Muscle layer of duodenum (tissue), 2 donors: ENCODE measurements at regions not wholly inside any gene's neighbourhood (a gene's known extent, or its start where the extent isn't known, plus 50 kb on each side); places are given as distances from the start of the nearest gene placed in this dataset.
"Not testable (repeated sequence)": the region's sequence is repeated elsewhere in the genome, so short reads cannot be mapped to it uniquely, and the experiment has no call there.

Experiments
- H3K27ac ChIP-seq: one replicate; pipeline ENCODE4 v1.7.0; 2013; ENCODE audit warnings: mild to moderate bottlenecking, low read length
- H3K27me3 ChIP-seq: one replicate; pipeline ENCODE4 v1.7.0; 2013; ENCODE audit warnings: low read depth, mild to moderate bottlenecking, control low read depth, low read length
- H3K36me3 ChIP-seq, 2 donors: one replicate each; pipeline ENCODE4 v1.7.0; 2013; ENCODE audit warnings: low read length in 2 of 2, control low read depth in 1 of 2, mild to moderate bottlenecking in 1 of 2; ENCODE audit not compliant: insufficient read depth in 2 of 2, control insufficient read depth in 1 of 2
- H3K4me1 ChIP-seq, 2 donors: one replicate each; pipeline ENCODE4 v1.7.0; 2013; ENCODE audit warnings: low read length in 2 of 2, mild to moderate bottlenecking in 2 of 2, control low read depth in 1 of 2, moderate library complexity in 1 of 2; ENCODE audit not compliant: insufficient read depth in 2 of 2, control insufficient read depth in 1 of 2
- H3K4me3 ChIP-seq, 2 donors: one replicate each; pipeline ENCODE4 v1.7.0; 2013; ENCODE audit warnings: low read length in 2 of 2, low read depth in 1 of 2, mild to moderate bottlenecking in 1 of 2
- H3K9me3 ChIP-seq, 2 donors: one replicate each; pipeline ENCODE4 v1.7.0; 2013; ENCODE audit warnings: low read length in 2 of 2, control low read depth in 1 of 2, mild to moderate bottlenecking in 1 of 2; ENCODE audit not compliant: control insufficient read depth in 1 of 2
- donor health status: healthy.

DNA sequence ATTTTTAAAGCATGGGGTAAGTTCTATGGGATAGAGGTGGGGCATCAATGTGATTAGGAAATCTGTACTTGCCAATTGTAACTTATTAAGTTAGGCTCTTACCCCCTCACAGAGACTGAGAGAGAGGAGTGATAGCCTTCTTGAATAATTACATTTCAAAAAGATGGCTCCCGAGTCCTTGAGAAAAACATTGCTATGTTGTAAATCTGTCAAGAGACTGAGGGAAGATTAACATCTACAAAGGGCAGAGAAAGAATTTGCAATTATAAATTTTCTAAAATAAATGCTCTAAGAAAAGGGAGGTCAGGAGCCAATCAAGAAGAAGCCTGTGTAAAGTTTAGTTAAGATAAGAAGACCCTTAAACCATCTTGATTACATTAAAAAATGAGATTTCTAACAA, 1570.8 kb downstream of the OLFM4 start:
- Histone ChIP-seq H3K27me3 (no peaks in the 10 kb centered on the region), H3K4me1 (no peaks in the 10 kb centered on the region), H3K4me3 (no peak overlapping the region), H3K27ac (no peak overlapping the region), H3K9me3 (no peaks in the 10 kb centered on the region), H3K36me3 (no peaks in the 10 kb centered on the region)

DNA sequence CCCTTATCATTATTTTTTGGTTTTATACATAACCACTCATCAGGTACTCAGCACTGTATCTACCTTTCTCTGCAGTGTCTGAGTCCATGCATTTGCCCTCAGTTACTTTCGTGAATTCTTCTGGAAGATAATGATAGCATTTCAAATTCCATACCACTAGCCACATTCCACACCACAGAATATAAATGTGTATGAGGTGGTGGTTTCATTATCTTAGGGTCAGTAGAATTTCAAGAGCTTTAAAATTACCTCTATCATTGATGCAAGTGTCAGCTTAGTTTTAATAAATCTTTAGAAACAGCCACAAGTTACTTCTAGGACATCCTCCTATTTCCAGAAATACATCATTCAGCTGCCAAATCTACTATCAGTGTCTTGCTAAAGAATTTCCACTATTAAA, 1578.3 kb downstream of the OLFM4 start:
- Histone ChIP-seq H3K9me3 (no peaks in the 10 kb centered on the region), H3K27ac (no peak overlapping the region), H3K4me1 (no peaks in the 10 kb centered on the region), H3K4me3 (no peak overlapping the region), H3K36me3 (no peaks in the 10 kb centered on the region), H3K27me3 (no peaks in the 10 kb centered on the region)

DNA sequence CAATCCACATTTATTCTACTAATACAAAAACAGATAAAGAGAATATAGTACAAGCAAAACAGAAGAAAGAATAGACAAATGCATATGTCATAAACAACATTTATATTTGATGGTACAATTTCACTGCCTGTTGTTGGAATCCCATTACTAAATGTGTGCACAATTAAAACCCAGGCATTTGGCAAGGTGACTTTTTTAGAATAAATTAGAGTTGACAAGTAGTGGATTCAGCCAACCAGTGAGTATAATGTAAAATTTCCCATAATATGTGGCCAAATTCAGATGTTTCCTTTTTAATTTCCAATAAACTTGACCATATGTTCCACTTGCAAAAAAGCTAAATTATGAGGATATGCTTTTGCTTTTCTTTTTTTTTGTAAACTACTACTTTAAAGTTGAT, 1578.8 kb downstream of the OLFM4 start:
- Histone ChIP-seq H3K27ac (no peak overlapping the region), H3K4me1 (no peaks in the 10 kb centered on the region)

DNA sequence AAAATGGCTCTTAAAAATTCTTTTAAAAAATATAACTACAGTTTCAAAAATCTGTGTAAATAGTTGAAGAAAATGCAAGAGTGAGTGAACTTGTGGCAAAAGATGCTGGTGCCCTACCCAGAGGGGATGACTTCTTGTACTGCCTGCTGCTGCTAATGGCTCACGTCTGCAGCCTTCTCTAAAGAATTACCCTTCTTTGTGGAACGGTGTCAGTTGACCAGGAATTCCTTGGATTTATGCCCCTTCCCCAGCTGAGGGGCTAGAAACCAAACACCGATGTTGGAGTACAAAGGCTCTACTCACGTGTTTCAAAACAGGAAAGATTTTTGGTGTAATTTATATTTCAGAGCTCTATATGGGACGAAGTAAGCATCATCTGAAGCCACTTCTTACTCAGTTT, 1582.8 kb downstream of the OLFM4 start:
- no peak overlapping the region for H3K27ac ChIP-seq
- no peaks in the 10 kb centered on the region for H3K27me3 ChIP-seq
- no peaks in the 10 kb centered on the region for H3K36me3 ChIP-seq
- H3K9me3 ChIP-seq: no peaks in the 10 kb centered on the region
- no peak overlapping the region for H3K4me3 ChIP-seq
- no peaks in the 10 kb centered on the region for H3K4me1 ChIP-seq

More for the DNA sequence above, 1578.8 kb downstream of the OLFM4 start:
- Histone ChIP-seq H3K36me3 (no peaks in the 10 kb centered on the region), H3K27me3 (no peaks in the 10 kb centered on the region), H3K4me3 (no peak overlapping the region), H3K9me3 (no peaks in the 10 kb centered on the region)

DNA sequence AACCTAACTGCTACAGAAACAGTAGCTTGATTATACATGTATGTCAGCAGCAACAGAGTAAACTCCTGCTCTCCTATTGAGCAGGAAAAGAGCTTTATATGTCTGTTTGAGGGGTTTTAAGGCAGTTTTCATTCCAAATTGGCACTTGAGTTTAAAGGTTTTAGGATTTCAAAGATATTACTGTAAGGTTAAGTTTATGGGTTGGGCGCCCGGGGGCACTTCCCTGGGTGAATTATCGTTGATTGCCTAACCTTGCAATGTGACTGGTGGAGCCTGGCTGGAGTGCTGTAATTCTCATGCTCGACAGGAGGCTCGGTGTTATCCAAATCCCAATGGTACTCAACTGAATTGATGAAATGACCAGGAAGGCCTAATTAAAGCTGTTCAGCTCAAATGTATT, 1586.1 kb downstream of the OLFM4 start:
- H3K36me3 ChIP-seq: no peaks in the 10 kb centered on the region
- H3K27ac ChIP-seq: no peak overlapping the region
- no peaks in the 10 kb centered on the region for H3K4me1 ChIP-seq
- no peaks in the 10 kb centered on the region for H3K27me3 ChIP-seq
- H3K9me3 ChIP-seq: no peaks in the 10 kb centered on the region
- no peak overlapping the region for H3K4me3 ChIP-seq

DNA sequence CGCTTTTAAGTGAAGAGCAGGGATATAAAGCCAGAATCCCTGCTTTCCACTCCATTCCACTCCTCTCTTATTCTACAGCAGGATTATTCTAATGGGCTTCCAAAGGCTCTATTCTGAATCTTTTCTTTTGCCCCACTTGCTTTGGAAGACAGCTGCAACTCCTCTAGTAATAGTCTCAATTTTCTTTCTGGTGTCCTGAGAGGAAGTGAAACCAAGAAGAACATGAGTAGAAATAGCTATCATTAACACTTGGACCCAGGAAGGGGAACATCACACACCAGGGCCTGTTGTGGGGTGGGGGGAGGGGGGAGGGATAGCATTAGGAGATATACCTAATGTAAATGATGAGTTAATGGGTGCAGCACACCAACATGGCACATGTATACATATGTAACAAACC, 1597.9 kb downstream of the OLFM4 start:
- not testable (repeated sequence) for H3K4me3 ChIP-seq, H3K9me3 ChIP-seq, H3K4me1 ChIP-seq, H3K27me3 ChIP-seq, H3K36me3 ChIP-seq, H3K27ac ChIP-seq

DNA sequence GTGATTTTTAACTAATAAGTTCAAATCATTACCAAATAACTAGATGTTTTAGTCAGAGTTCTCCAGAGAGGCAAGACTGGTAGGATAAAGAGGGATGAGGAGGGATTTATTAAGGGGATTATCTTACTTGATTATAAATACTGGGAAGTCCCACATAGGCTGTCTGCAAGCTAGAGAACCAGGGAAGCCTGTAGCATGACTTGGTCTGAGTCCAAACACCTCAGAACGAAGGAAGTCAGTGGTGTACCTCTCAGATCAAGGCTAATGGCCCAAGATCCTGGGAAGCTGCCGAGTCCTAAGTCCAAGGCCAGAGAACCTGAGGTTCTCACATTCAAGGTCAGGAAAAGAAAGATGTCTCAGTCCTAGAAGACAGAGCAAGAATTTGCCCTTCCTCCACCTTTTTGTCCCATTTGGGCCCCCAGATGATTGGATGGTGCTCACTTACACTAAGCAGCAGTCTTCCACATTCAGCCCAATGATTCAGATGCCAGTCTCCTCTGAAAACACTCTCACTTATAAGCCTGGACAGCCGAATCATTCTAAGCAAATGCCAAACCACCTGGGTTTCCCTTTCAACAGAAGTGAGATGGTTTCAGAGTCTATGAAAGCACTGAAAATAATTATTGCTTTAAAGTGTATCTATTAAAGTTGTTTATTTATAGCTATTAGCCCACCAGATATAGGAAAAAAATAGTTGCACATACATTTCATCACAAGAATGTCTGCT, 1599.2 kb downstream of the OLFM4 start:
- Histone ChIP-seq H3K36me3 (no peaks in the 10 kb centered on the region), H3K27me3 (no peaks in the 10 kb centered on the region), H3K9me3 (no peaks in the 10 kb centered on the region), H3K4me1 (no peaks in the 10 kb centered on the region), H3K4me3 (no peak overlapping the region), H3K27ac (no peak overlapping the region)

DNA sequence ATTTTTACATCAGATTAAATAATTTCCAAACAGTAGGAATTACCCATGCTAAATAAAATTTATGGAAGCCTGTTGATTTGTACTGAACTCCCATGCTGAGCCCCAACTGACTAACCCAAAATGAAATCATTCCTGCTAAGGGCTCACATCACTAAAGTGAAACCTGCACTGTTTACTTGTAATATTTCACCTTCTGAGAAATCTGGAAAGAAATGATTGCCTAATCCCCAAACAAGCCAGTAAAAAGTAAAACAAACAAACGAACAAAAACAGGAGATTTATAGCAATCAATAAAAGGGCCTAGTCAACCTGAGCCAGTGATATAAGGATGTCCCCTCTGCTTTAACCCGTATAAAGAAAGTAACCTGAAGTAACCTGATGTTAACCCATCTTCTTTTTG, 1599.8 kb downstream of the OLFM4 start:
- no peak overlapping the region for H3K4me3 ChIP-seq
- no peaks in the 10 kb centered on the region for H3K27me3 ChIP-seq
- H3K9me3 ChIP-seq: no peaks in the 10 kb centered on the region
- no peak overlapping the region for H3K27ac ChIP-seq
- no peaks in the 10 kb centered on the region for H3K36me3 ChIP-seq
- H3K4me1 ChIP-seq: no peaks in the 10 kb centered on the region

DNA sequence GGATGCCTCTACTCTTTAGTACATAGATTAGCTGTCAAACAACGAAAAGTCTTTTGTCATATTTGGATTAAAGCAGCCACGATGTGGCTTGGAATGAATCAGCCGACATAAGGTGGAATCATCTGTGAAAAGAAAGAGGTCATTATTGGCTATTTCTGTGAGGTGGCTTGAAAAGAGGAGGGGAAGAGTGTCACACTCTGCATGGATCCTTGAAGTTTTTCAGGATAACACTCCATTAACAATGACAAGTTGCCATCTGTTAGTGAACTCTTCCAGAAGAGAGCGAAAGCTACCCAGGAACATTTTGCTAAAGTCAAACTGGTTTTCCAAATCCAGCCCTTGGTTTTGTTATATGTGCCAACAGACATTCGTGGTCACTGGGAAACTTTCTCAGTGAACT, 1604.8 kb downstream of the OLFM4 start:
- Histone ChIP-seq H3K9me3 (no peaks in the 10 kb centered on the region), H3K27ac (no peak overlapping the region), H3K4me1 (no peaks in the 10 kb centered on the region), H3K36me3 (no peaks in the 10 kb centered on the region), H3K4me3 (no peak overlapping the region), H3K27me3 (no peaks in the 10 kb centered on the region)

DNA sequence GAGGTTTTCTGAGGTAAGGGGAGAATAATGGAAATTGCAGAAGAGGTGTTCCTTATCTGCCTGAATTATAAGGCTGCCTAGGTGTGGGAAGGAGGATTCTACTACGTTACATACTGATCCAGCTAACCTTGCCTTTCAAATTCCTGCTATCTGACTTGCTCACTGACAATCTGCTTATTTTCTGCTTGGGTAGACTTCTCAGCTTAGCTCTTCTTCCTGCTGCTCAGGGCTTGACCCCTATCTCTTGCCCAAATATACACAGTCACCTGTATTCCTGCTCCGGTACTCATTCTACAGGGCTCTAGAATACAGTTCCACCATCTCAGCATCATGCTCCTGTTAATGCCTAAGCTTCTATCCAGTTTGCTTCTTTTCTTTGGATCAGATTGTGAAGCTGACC, 1607.6 kb downstream of the OLFM4 start:
- no peaks in the 10 kb centered on the region for H3K36me3 ChIP-seq
- H3K27me3 ChIP-seq: no peaks in the 10 kb centered on the region
- no peaks in the 10 kb centered on the region for H3K4me1 ChIP-seq
- H3K9me3 ChIP-seq: no peaks in the 10 kb centered on the region
- no peak overlapping the region for H3K4me3 ChIP-seq
- no peak overlapping the region for H3K27ac ChIP-seq

DNA sequence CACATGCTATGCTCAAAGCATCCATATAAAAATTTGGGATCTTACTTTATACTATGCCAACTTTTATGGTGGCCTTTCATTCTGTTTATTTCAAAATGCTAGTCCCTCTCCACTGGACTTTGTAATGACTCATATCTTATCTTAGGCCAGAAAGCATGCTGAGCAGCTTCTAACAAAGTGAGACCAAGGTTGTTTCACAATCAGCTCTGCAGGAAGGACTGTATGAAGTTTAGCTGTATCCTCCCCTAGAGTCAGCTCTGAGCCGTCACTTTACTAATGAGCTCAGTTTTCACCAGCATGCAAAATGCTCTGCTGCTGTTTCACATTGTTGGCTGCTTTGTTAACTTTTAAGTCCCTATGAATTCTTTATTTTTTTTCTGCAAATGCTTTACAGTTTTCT, 1608.8 kb downstream of the OLFM4 start:
- Histone ChIP-seq H3K27ac (no peak overlapping the region), H3K36me3 (no peaks in the 10 kb centered on the region), H3K4me3 (no peak overlapping the region), H3K4me1 (no peaks in the 10 kb centered on the region), H3K9me3 (no peaks in the 10 kb centered on the region), H3K27me3 (no peaks in the 10 kb centered on the region)

DNA sequence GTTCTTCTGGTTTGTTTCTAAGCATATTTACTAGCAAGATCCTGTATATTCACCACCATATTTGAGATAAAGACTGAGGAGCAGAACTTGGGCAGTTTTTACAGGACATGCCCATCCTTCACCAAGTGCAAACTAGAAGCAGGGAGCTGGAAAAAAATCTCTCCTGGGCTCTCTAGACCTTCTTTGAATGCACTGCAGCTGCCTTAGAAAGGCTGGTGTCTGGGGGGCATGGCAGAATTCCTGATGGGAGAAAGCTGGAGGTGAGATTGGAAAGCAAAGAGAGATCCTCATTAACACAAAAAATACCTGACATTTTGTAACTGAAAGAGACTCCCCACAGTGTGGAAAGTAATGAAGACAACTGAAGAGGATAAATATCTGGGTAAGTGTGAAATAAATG, 1612.1 kb downstream of the OLFM4 start:
- H3K4me3 ChIP-seq: no peak overlapping the region
- H3K27ac ChIP-seq: no peak overlapping the region
- no peaks in the 10 kb centered on the region for H3K27me3 ChIP-seq
- H3K9me3 ChIP-seq: no peaks in the 10 kb centered on the region
- no peaks in the 10 kb centered on the region for H3K36me3 ChIP-seq
- no peaks in the 10 kb centered on the region for H3K4me1 ChIP-seq
